Mesendoderm (in vitro differentiated cells): ENCODE measurements at regions not wholly inside any gene's neighbourhood (a gene's known extent, or its start where the extent isn't known, plus 50 kb on each side); places are given as distances from the start of the nearest gene placed in this dataset.
A peak's percentile ranks its signal among the peaks of the same experiment; 100 is the strongest.
"Not testable (repeated sequence)": the region's sequence is repeated elsewhere in the genome, so short reads cannot be mapped to it uniquely, and the experiment has no call there.

ENCODE experiments used
- DNase-seq: peaks from one replicate; pipeline ENCODE4 v3.0.0; 2013
- H2AK5ac ChIP-seq: 2 replicates; pipeline ENCODE4 v1.6.1; 2013; ENCODE audit warnings: low read length, inconsistent platforms
- H2BK120ac ChIP-seq: 2 replicates; pipeline ENCODE4 v1.6.1; 2013; ENCODE audit warnings: low read depth, mild to moderate bottlenecking, low read length, moderate library complexity, mixed read lengths
- H2BK15ac ChIP-seq: replicated peaks from 2 replicates; pipeline ENCODE4 v1.6.1; 2013; ENCODE audit warnings: low read depth, mild to moderate bottlenecking, moderate library complexity
- H2BK5ac ChIP-seq: 2 replicates; pipeline ENCODE4 v1.6.1; 2013; ENCODE audit warnings: low read length, inconsistent platforms
- H3K18ac ChIP-seq: 2 replicates; pipeline ENCODE4 v1.6.1; 2013; ENCODE audit warnings: mild to moderate bottlenecking, low read length, mixed read lengths
- H3K23ac ChIP-seq: one replicate; pipeline ENCODE4 v1.6.1; 2013; ENCODE audit warnings: low read length
- H3K27ac ChIP-seq: 2 replicates; pipeline ENCODE4 v1.5.1; 2013; ENCODE audit warnings: low read depth, mild to moderate bottlenecking, inconsistent platforms, low read length, moderate library complexity
- H3K27me3 ChIP-seq: 2 replicates; pipeline ENCODE4 v1.6.1; 2013; ENCODE audit warnings: low read length, control low read depth, mild to moderate bottlenecking, inconsistent platforms; ENCODE audit not compliant: insufficient read depth, poor library complexity
- H3K36me3 ChIP-seq: 2 replicates; pipeline ENCODE4 v1.6.1; 2013; ENCODE audit warnings: low read length, inconsistent platforms; ENCODE audit not compliant: control insufficient read depth, insufficient read depth
- H3K4ac ChIP-seq: one replicate; pipeline ENCODE4 v1.6.1; 2013; ENCODE audit warnings: low read depth, mild to moderate bottlenecking, low read length, moderate library complexity
- H3K4me1 ChIP-seq: 2 replicates; pipeline ENCODE4 v1.6.1; 2013; ENCODE audit warnings: low read depth, low read length, inconsistent platforms; ENCODE audit not compliant: control insufficient read depth
- H3K4me2 ChIP-seq: 2 replicates; pipeline ENCODE4 v1.6.1; 2013; ENCODE audit warnings: low read length
- H3K4me3 ChIP-seq: 2 replicates; pipeline ENCODE4 v1.5.1; 2013; ENCODE audit warnings: mild to moderate bottlenecking, low read length
- H3K56ac ChIP-seq: one replicate; pipeline ENCODE4 v1.6.1; 2013; ENCODE audit warnings: low read length
- H3K79me1 ChIP-seq: 2 replicates; pipeline ENCODE4 v1.6.1; 2013; ENCODE audit warnings: low read length, inconsistent platforms
- H3K79me2 ChIP-seq: 2 replicates; pipeline ENCODE4 v1.6.1; 2013; ENCODE audit warnings: mild to moderate bottlenecking, low read length; ENCODE audit not compliant: control insufficient read depth, insufficient read depth
- H3K9ac ChIP-seq: 2 replicates; pipeline ENCODE4 v1.6.1; 2013; ENCODE audit warnings: low read length, inconsistent platforms
- H4K5ac ChIP-seq: one replicate; pipeline ENCODE4 v1.6.1; 2013; ENCODE audit warnings: low read length
- H4K8ac ChIP-seq: one replicate; pipeline ENCODE4 v1.6.1; 2013; ENCODE audit warnings: low read depth, mild to moderate bottlenecking, control low read depth, low read length, moderate library complexity
- WGBS: extraction: QIAGEN DNeasy Blood & Tissue Kit; methylation state at CpG from one replicate; pipeline ENCODE4 v1.1.7; 2013; ENCODE audit warnings: low lambda C conversion rate, missing lambda C conversion rate; ENCODE audit not compliant: insufficient coverage; ENCODE audit errors: extremely low coverage; 5-methylcytosine and 5-hydroxymethylcytosine counted together

DNA sequence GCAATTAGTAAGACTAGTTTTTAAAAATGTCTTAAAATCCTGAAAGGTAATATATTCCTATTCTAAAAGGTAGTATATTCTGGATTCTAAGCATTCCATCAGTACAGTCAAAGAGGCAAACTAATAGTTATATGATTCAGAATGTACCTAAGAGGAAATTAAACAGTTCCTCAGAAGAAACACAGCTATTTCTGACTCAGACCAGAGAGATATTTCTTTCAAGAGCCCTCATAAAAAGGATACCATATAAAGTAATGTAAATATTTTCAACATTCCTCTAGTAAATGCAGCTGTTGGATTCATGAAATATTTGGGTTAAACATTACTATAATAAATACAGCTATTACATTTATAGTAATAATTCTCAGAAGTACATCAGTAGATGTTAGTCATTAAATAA is 358.3 kb downstream of the MAGEB5 start:
- Histone ChIP-seq H3K36me3 (no peaks in the 10 kb centered on the region), H4K8ac (no peak overlapping the region), H3K4ac (no peak overlapping the region), H3K4me3 (no peak overlapping the region), H3K79me1 (no peaks in the 10 kb centered on the region), H3K27me3 (no peaks in the 10 kb centered on the region), H3K18ac (no peak overlapping the region), H3K4me2 (no peak overlapping the region), H3K23ac (no peak overlapping the region), H2AK5ac (no peak overlapping the region), H3K27ac (no peak overlapping the region), H4K5ac (no peak overlapping the region), H2BK15ac (no peak overlapping the region), H3K56ac (no peak overlapping the region), H2BK5ac (no peak overlapping the region), H3K79me2 (no peaks in the 10 kb centered on the region), H3K9ac (no peak overlapping the region), H3K4me1 (no peaks in the 10 kb centered on the region), H2BK120ac (no peak overlapping the region)
- DNase-seq: no peak

DNA sequence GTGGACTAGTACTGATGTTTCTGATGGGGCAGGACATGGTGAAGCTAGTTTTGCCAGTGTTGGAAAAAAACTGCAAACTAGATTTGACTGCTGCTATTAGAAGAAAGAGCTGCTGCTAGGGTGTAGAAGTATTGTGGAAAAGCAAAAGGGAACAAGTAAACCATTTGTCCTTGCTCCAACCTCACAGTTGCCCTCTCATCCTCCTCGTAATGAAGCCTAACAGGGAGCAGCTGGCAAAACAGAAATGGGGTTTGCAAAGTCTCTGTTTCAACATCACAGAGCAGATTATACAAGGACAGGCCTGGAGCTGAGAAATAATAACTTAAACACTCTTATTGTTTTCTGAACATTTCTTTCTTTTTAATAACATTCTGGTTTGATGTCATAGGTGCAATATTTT is 346.2 kb downstream of the MAGEB5 start:
- Histone ChIP-seq H3K9ac (no peak overlapping the region), H3K27ac (no peak overlapping the region), H3K23ac (no peak overlapping the region), H3K4me2 (no peak overlapping the region), H3K56ac (no peak overlapping the region), H2BK5ac (no peak overlapping the region), H4K5ac (no peak overlapping the region), H2BK15ac (no peak overlapping the region), H3K36me3 (no peaks in the 10 kb centered on the region), H3K4me3 (no peak overlapping the region), H3K27me3 (no peaks in the 10 kb centered on the region), H3K79me1 (no peaks in the 10 kb centered on the region), H3K4ac (no peak overlapping the region), H3K4me1 (no peaks in the 10 kb centered on the region), H3K18ac (no peak overlapping the region), H3K79me2 (no peaks in the 10 kb centered on the region), H2AK5ac (no peak overlapping the region), H2BK120ac (no peak overlapping the region), H4K8ac (no peak overlapping the region)
- WGBS: no CpG with 5 or more reads among the region's 1 CpG
- no peak for DNase-seq

DNA sequence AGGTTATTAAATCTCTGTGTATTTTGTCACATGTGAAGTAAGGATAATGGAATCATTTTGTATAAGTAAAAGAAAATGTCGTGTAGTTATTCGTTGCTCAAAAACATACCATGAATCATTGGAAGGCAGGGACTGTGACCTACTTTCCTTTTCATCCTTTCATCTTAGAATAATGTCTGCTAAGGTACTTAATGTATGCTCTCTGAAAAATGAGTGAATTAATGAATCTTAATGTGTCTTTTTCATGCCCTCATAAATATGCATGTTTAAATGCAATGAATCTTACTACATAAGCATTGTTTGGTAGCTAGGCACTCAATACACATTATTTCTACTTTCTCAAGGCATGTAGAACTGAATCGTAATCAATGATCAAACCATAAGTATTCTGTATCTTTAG is 343.9 kb downstream of the MAGEB5 start:
- Histone ChIP-seq H2BK120ac (no peak overlapping the region), H3K56ac (no peak overlapping the region), H2BK5ac (no peak overlapping the region), H3K27me3 (no peaks in the 10 kb centered on the region), H2AK5ac (no peak overlapping the region), H4K8ac (no peak overlapping the region), H3K36me3 (no peaks in the 10 kb centered on the region), H4K5ac (no peak overlapping the region), H3K4me3 (no peak overlapping the region), H3K9ac (no peak overlapping the region), H3K4ac (no peak overlapping the region), H3K18ac (no peak overlapping the region), H2BK15ac (no peak overlapping the region), H3K79me2 (no peaks in the 10 kb centered on the region), H3K4me2 (no peak overlapping the region), H3K79me1 (no peaks in the 10 kb centered on the region), H3K27ac (no peak overlapping the region), H3K4me1 (no peaks in the 10 kb centered on the region), H3K23ac (no peak overlapping the region)
- no peak for DNase-seq
- WGBS: no CpG with 5 or more reads among the region's 3 CpGs

DNA sequence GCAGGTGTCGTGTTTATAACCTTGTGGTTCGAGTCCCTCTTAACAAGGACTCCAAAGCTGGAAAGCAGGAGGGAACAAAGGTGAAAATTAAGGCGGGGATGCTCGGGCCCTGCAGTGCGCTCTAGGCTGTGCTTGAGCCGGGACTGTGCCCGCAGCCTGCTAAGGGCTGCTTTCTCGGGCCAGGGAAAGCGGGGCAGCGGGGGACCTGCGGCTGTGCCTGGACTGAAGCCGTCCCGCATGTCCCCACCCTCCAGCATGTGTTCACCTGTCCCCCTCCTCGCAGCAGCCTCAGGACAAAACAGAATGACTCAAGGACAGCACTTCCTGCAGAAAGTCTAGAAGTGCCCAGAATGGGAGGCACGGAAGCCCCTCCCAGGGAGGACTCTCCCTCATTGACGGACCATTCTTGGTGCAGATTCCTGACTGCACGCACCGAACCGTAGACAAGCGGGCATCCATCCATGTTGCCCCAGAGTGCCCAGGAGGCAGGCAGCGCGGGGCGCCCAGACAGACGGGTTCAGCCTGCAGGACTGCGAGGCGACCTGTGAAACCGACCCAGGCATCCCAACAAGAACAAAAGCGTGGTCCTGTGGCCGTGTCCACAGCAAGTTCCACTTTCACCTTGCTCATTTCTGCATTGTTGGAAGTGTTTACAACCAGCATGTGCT is 342.9 kb downstream of the MAGEB5 start:
- no peak overlapping the region for H2BK15ac ChIP-seq
- no peak overlapping the region for H3K4me2 ChIP-seq
- no peak overlapping the region for H3K4me3 ChIP-seq
- H3K4me1 ChIP-seq: no peaks in the 10 kb centered on the region
- no peak overlapping the region for H3K23ac ChIP-seq
- H2BK120ac ChIP-seq: no peak overlapping the region
- H3K79me1 ChIP-seq: no peaks in the 10 kb centered on the region
- no peak overlapping the region for H4K8ac ChIP-seq
- H3K18ac ChIP-seq: no peak overlapping the region
- H3K56ac ChIP-seq: no peak overlapping the region
- no CpG with 5 or more reads among the region's 29 CpGs for WGBS
- H3K27ac ChIP-seq: no peak overlapping the region
- H3K36me3 ChIP-seq: no peaks in the 10 kb centered on the region
- no peak overlapping the region for H3K4ac ChIP-seq
- no peak overlapping the region for H4K5ac ChIP-seq
- DNase-seq: no peak
- H3K79me2 ChIP-seq: no peaks in the 10 kb centered on the region
- no peak overlapping the region for H3K9ac ChIP-seq
- no peaks in the 10 kb centered on the region for H3K27me3 ChIP-seq
- H2BK5ac ChIP-seq: no peak overlapping the region
- H2AK5ac ChIP-seq: no peak overlapping the region

DNA sequence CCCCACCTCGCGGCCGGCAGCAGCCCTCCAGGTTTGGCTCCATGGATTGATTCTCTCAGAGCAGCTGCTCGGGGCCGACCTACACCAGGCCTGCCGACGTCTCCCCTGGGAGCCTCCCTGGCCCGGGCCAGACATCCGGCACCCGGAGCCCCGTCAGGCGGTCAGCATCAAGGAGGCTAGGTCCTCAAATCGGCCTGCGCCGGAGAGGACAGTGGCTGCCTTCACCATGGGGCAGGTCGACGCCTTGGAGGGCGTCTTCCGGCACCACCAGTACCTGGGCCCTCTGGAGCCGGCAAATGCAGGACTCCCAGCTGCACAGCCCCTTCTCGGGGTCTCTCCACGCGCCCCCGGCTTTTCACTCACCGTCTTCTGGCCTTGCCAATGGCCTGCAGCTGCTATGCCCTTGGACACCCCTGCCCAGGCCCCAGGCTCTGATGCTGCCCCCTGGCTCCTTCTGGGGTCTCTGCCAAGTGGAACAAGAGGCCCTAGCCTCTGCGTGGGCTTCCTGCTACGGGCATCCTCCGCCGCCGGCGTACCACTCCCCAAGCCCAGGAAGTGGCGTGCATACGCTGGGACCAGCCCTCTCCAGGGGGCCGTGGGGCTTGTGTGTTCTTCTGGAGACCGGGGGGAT is 341.8 kb downstream of the MAGEB5 start:
- H3K9ac ChIP-seq: no peak overlapping the region
- no peak for DNase-seq
- H3K79me1 ChIP-seq: no peaks in the 10 kb centered on the region
- no peak overlapping the region for H2BK5ac ChIP-seq
- H3K4me2 ChIP-seq: no peak overlapping the region
- no peak overlapping the region for H3K27ac ChIP-seq
- no peak overlapping the region for H2BK120ac ChIP-seq
- H3K79me2 ChIP-seq: no peaks in the 10 kb centered on the region
- H3K36me3 ChIP-seq: no peaks in the 10 kb centered on the region
- H3K18ac ChIP-seq: no peak overlapping the region
- no peak overlapping the region for H2BK15ac ChIP-seq
- no peak overlapping the region for H2AK5ac ChIP-seq
- H4K5ac ChIP-seq: no peak overlapping the region
- no peaks in the 10 kb centered on the region for H3K4me1 ChIP-seq
- H3K4ac ChIP-seq: no peak overlapping the region
- H3K27me3 ChIP-seq: no peaks in the 10 kb centered on the region
- WGBS: no CpG with 5 or more reads among the region's 35 CpGs
- no peak overlapping the region for H3K4me3 ChIP-seq
- no peak overlapping the region for H3K56ac ChIP-seq
- H4K8ac ChIP-seq: no peak overlapping the region
- no peak overlapping the region for H3K23ac ChIP-seq

DNA sequence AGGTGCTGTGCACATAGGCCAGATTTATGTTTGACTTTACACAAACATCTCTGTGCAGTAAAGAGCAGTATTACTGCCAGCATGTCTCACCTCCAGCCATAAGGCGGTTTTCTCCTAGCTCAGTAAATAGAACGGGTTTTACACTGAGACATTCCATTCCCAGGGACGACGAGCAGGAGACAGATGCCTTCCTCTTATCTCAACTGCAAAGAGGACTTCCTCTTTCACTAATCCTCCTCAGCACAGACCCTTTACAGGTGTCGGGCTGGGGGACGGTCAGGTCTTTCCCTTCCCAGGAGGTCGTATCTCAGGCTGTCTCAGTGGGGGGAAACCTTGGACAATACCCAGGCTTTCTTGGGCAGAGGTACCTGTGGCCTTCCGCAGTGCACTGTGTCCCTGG is 309.8 kb downstream of the MAGEB5 start:
- H3K27ac ChIP-seq, H3K79me2 ChIP-seq, H3K36me3 ChIP-seq, H3K56ac ChIP-seq, H3K4me2 ChIP-seq, H3K27me3 ChIP-seq, H3K18ac ChIP-seq, H2BK120ac ChIP-seq, H2AK5ac ChIP-seq, H3K4me1 ChIP-seq, H2BK5ac ChIP-seq, H3K9ac ChIP-seq, H3K79me1 ChIP-seq, H3K23ac ChIP-seq, H2BK15ac ChIP-seq, H3K4me3 ChIP-seq, H4K8ac ChIP-seq, H3K4ac ChIP-seq, H4K5ac ChIP-seq: not testable (repeated sequence)
- peak; percentile 76 for DNase-seq
- no CpG with 5 or more reads among the region's 8 CpGs for WGBS
